22Rv1 (cell line): ENCODE measurements at regions not wholly inside any gene's neighbourhood (a gene's known extent, or its start where the extent isn't known, plus 50 kb on each side); places are given as distances from the start of the nearest gene placed in this dataset.
"Not testable (repeated sequence)": the region's sequence is repeated elsewhere in the genome, so short reads cannot be mapped to it uniquely, and the experiment has no call there.

Experiments
- ZFX ChIP-seq: fragments of 450-650 bp; IDR thresholded peaks from 2 replicates; pipeline ENCODE4 v1.6.1; 2017; ENCODE audit warnings: antibody characterized with exemption, borderline replicate concordance
- TF ChIP-seq, protein P1 (sequence below): fragments of 450-650 bp; IDR thresholded peaks from 2 replicates; pipeline ENCODE4 v1.5.1; 2017; ENCODE audit warnings: mild to moderate bottlenecking

DNA sequence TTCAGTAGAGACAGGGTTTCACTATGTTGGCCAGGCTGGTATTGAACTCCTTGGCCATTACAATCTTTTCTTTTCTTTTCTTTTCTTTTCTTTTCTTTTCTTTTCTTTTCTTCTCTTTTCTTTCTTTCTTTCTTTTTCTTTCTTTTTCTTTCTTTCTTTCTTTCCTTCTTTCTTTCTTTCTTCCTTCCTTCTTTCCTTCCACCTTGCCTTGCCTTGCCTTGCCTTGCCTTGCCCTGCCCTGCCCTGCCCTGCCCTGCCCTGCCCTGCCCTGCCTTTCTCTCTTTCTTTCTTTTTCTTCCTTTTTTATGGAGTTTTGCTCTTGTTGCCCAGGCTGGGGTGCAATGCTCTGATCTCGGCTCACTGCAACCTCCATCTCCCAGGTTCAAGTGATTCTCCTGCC is 112.5 kb upstream of the HAO2 start:
- TF ChIP-seq, protein P1, sequence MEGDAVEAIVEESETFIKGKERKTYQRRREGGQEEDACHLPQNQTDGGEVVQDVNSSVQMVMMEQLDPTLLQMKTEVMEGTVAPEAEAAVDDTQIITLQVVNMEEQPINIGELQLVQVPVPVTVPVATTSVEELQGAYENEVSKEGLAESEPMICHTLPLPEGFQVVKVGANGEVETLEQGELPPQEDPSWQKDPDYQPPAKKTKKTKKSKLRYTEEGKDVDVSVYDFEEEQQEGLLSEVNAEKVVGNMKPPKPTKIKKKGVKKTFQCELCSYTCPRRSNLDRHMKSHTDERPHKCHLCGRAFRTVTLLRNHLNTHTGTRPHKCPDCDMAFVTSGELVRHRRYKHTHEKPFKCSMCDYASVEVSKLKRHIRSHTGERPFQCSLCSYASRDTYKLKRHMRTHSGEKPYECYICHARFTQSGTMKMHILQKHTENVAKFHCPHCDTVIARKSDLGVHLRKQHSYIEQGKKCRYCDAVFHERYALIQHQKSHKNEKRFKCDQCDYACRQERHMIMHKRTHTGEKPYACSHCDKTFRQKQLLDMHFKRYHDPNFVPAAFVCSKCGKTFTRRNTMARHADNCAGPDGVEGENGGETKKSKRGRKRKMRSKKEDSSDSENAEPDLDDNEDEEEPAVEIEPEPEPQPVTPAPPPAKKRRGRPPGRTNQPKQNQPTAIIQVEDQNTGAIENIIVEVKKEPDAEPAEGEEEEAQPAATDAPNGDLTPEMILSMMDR, result not testable (repeated sequence)
- not testable (repeated sequence) for TF ChIP-seq ZFX
